Mesendoderm (in vitro differentiated cells): ENCODE measurements at regions not wholly inside any gene's neighbourhood (a gene's known extent, or its start where the extent isn't known, plus 50 kb on each side); places are given as distances from the start of the nearest gene placed in this dataset.
"Not testable (repeated sequence)": the region's sequence is repeated elsewhere in the genome, so short reads cannot be mapped to it uniquely, and the experiment has no call there.

ENCODE experiments used
- DNase-seq: peaks from one replicate; pipeline ENCODE4 v3.0.0; 2013
- H2AK5ac ChIP-seq: 2 replicates; pipeline ENCODE4 v1.6.1; 2013; ENCODE audit warnings: low read length, inconsistent platforms
- H2BK120ac ChIP-seq: 2 replicates; pipeline ENCODE4 v1.6.1; 2013; ENCODE audit warnings: low read depth, mild to moderate bottlenecking, low read length, moderate library complexity, mixed read lengths
- H2BK15ac ChIP-seq: replicated peaks from 2 replicates; pipeline ENCODE4 v1.6.1; 2013; ENCODE audit warnings: low read depth, mild to moderate bottlenecking, moderate library complexity
- H2BK5ac ChIP-seq: 2 replicates; pipeline ENCODE4 v1.6.1; 2013; ENCODE audit warnings: low read length, inconsistent platforms
- H3K18ac ChIP-seq: 2 replicates; pipeline ENCODE4 v1.6.1; 2013; ENCODE audit warnings: mild to moderate bottlenecking, low read length, mixed read lengths
- H3K23ac ChIP-seq: one replicate; pipeline ENCODE4 v1.6.1; 2013; ENCODE audit warnings: low read length
- H3K27ac ChIP-seq: 2 replicates; pipeline ENCODE4 v1.5.1; 2013; ENCODE audit warnings: low read depth, mild to moderate bottlenecking, inconsistent platforms, low read length, moderate library complexity
- H3K27me3 ChIP-seq: 2 replicates; pipeline ENCODE4 v1.6.1; 2013; ENCODE audit warnings: low read length, control low read depth, mild to moderate bottlenecking, inconsistent platforms; ENCODE audit not compliant: insufficient read depth, poor library complexity
- H3K36me3 ChIP-seq: 2 replicates; pipeline ENCODE4 v1.6.1; 2013; ENCODE audit warnings: low read length, inconsistent platforms; ENCODE audit not compliant: control insufficient read depth, insufficient read depth
- H3K4ac ChIP-seq: one replicate; pipeline ENCODE4 v1.6.1; 2013; ENCODE audit warnings: low read depth, mild to moderate bottlenecking, low read length, moderate library complexity
- H3K4me1 ChIP-seq: 2 replicates; pipeline ENCODE4 v1.6.1; 2013; ENCODE audit warnings: low read depth, low read length, inconsistent platforms; ENCODE audit not compliant: control insufficient read depth
- H3K4me2 ChIP-seq: 2 replicates; pipeline ENCODE4 v1.6.1; 2013; ENCODE audit warnings: low read length
- H3K4me3 ChIP-seq: 2 replicates; pipeline ENCODE4 v1.5.1; 2013; ENCODE audit warnings: mild to moderate bottlenecking, low read length
- H3K56ac ChIP-seq: one replicate; pipeline ENCODE4 v1.6.1; 2013; ENCODE audit warnings: low read length
- H3K79me1 ChIP-seq: 2 replicates; pipeline ENCODE4 v1.6.1; 2013; ENCODE audit warnings: low read length, inconsistent platforms
- H3K79me2 ChIP-seq: 2 replicates; pipeline ENCODE4 v1.6.1; 2013; ENCODE audit warnings: mild to moderate bottlenecking, low read length; ENCODE audit not compliant: control insufficient read depth, insufficient read depth
- H3K9ac ChIP-seq: 2 replicates; pipeline ENCODE4 v1.6.1; 2013; ENCODE audit warnings: low read length, inconsistent platforms
- H4K5ac ChIP-seq: one replicate; pipeline ENCODE4 v1.6.1; 2013; ENCODE audit warnings: low read length
- H4K8ac ChIP-seq: one replicate; pipeline ENCODE4 v1.6.1; 2013; ENCODE audit warnings: low read depth, mild to moderate bottlenecking, control low read depth, low read length, moderate library complexity
- WGBS: extraction: QIAGEN DNeasy Blood & Tissue Kit; methylation state at CpG from one replicate; pipeline ENCODE4 v1.1.7; 2013; ENCODE audit warnings: low lambda C conversion rate, missing lambda C conversion rate; ENCODE audit not compliant: insufficient coverage; ENCODE audit errors: extremely low coverage; 5-methylcytosine and 5-hydroxymethylcytosine counted together

- Histone ChIP-seq H2BK15ac (no peak overlapping the region), H3K4me1 (no peaks in the 10 kb centered on the region), H3K36me3 (no peaks in the 10 kb centered on the region), H3K4me2 (no peak overlapping the region), H3K4ac (no peak overlapping the region), H3K4me3 (no peak overlapping the region), H3K79me2 (no peaks in the 10 kb centered on the region), H2AK5ac (no peak overlapping the region), H3K9ac (no peak overlapping the region), H4K5ac (no peak overlapping the region), H3K79me1 (no peaks in the 10 kb centered on the region), H3K27me3 (no peaks in the 10 kb centered on the region), H4K8ac (no peak overlapping the region), H3K18ac (no peak overlapping the region), H3K23ac (no peak overlapping the region), H2BK120ac (no peak overlapping the region), H3K56ac (no peak overlapping the region), H2BK5ac (no peak overlapping the region), H3K27ac (no peak overlapping the region)
- no peak for DNase-seq
- no CpG with 5 or more reads among the region's 3 CpGs for WGBS
Measured at GRCh38 chr12:74752215-74752614, 214.6 kb downstream of the ATXN7L3B start.

GRCh38 chr12:74770552-74770951 lies 232.9 kb downstream of the ATXN7L3B start:
- H2BK15ac ChIP-seq = no peak overlapping the region
- H3K4me2 ChIP-seq = no peak overlapping the region
- H2AK5ac ChIP-seq = no peak overlapping the region
- no peaks in the 10 kb centered on the region for H3K4me1 ChIP-seq
- no peak overlapping the region for H3K27ac ChIP-seq
- H3K79me1 ChIP-seq = no peaks in the 10 kb centered on the region
- H3K56ac ChIP-seq = no peak overlapping the region
- H4K5ac ChIP-seq = no peak overlapping the region
- H4K8ac ChIP-seq = no peak overlapping the region
- no peaks in the 10 kb centered on the region for H3K36me3 ChIP-seq
- H3K23ac ChIP-seq = no peak overlapping the region
- no peak for DNase-seq
- no peak overlapping the region for H3K18ac ChIP-seq
- H2BK120ac ChIP-seq = no peak overlapping the region
- no peak overlapping the region for H3K4me3 ChIP-seq
- H3K27me3 ChIP-seq = no peaks in the 10 kb centered on the region
- H3K79me2 ChIP-seq = no peaks in the 10 kb centered on the region
- H3K4ac ChIP-seq = no peak overlapping the region
- no peak overlapping the region for H2BK5ac ChIP-seq
- no peak overlapping the region for H3K9ac ChIP-seq

GRCh38 chr12:74775276-74775675 lies 237.6 kb downstream of the ATXN7L3B start:
- H4K5ac ChIP-seq = no peak overlapping the region
- H3K27ac ChIP-seq = no peak overlapping the region
- no peak for DNase-seq
- no peak overlapping the region for H2BK15ac ChIP-seq
- H3K23ac ChIP-seq = no peak overlapping the region
- H3K79me2 ChIP-seq = no peaks in the 10 kb centered on the region
- no CpG with 5 or more reads among the region's 1 CpG for WGBS
- no peak overlapping the region for H2AK5ac ChIP-seq
- H3K27me3 ChIP-seq = no peaks in the 10 kb centered on the region
- H2BK5ac ChIP-seq = no peak overlapping the region
- H4K8ac ChIP-seq = no peak overlapping the region
- no peak overlapping the region for H3K56ac ChIP-seq
- no peaks in the 10 kb centered on the region for H3K4me1 ChIP-seq
- no peaks in the 10 kb centered on the region for H3K36me3 ChIP-seq
- no peak overlapping the region for H3K18ac ChIP-seq
- no peak overlapping the region for H3K9ac ChIP-seq
- no peaks in the 10 kb centered on the region for H3K79me1 ChIP-seq
- H3K4me3 ChIP-seq = no peak overlapping the region
- no peak overlapping the region for H3K4me2 ChIP-seq
- H2BK120ac ChIP-seq = no peak overlapping the region
- H3K4ac ChIP-seq = no peak overlapping the region

- no peaks in the 10 kb centered on the region for H3K79me1 ChIP-seq
- H3K18ac ChIP-seq = no peak overlapping the region
- no peak overlapping the region for H3K4me3 ChIP-seq
- H3K27ac ChIP-seq = no peak overlapping the region
- no peaks in the 10 kb centered on the region for H3K36me3 ChIP-seq
- no peak overlapping the region for H3K4ac ChIP-seq
- H3K4me1 ChIP-seq = no peaks in the 10 kb centered on the region
- no peak overlapping the region for H4K5ac ChIP-seq
- H2BK15ac ChIP-seq = no peak overlapping the region
- no peak overlapping the region for H2BK5ac ChIP-seq
- no peak overlapping the region for H3K23ac ChIP-seq
- no peak overlapping the region for H3K9ac ChIP-seq
- DNase-seq = no peak
- no peak overlapping the region for H3K4me2 ChIP-seq
- H3K27me3 ChIP-seq = no peaks in the 10 kb centered on the region
- H3K79me2 ChIP-seq = no peaks in the 10 kb centered on the region
- no peak overlapping the region for H3K56ac ChIP-seq
- H2BK120ac ChIP-seq = no peak overlapping the region
- no peak overlapping the region for H4K8ac ChIP-seq
- no peak overlapping the region for H2AK5ac ChIP-seq
- WGBS = no CpG with 5 or more reads among the region's 7 CpGs
Measured at GRCh38 chr12:74776378-74776777, 238.7 kb downstream of the ATXN7L3B start.

- no peak overlapping the region for H3K18ac ChIP-seq
- H3K27ac ChIP-seq = no peak overlapping the region
- H3K9ac ChIP-seq = no peak overlapping the region
- no peak for DNase-seq
- no peaks in the 10 kb centered on the region for H3K79me2 ChIP-seq
- H2BK15ac ChIP-seq = no peak overlapping the region
- H2BK5ac ChIP-seq = no peak overlapping the region
- no peaks in the 10 kb centered on the region for H3K36me3 ChIP-seq
- no peak overlapping the region for H3K23ac ChIP-seq
- H3K4me3 ChIP-seq = no peak overlapping the region
- H4K5ac ChIP-seq = no peak overlapping the region
- no peak overlapping the region for H3K4ac ChIP-seq
- H3K79me1 ChIP-seq = no peaks in the 10 kb centered on the region
- no peak overlapping the region for H2AK5ac ChIP-seq
- H3K4me2 ChIP-seq = no peak overlapping the region
- H3K4me1 ChIP-seq = no peaks in the 10 kb centered on the region
- no peak overlapping the region for H2BK120ac ChIP-seq
- H3K56ac ChIP-seq = no peak overlapping the region
- no CpG with 5 or more reads among the region's 2 CpGs for WGBS
- H4K8ac ChIP-seq = no peak overlapping the region
- H3K27me3 ChIP-seq = no peaks in the 10 kb centered on the region
Measured at GRCh38 chr12:74780182-74780849, 242.7 kb downstream of the ATXN7L3B start.

- H2BK120ac ChIP-seq, H3K27ac ChIP-seq, H3K23ac ChIP-seq, H3K27me3 ChIP-seq, H2BK5ac ChIP-seq, H3K56ac ChIP-seq, H2AK5ac ChIP-seq, DNase-seq, H4K8ac ChIP-seq, H3K4me3 ChIP-seq, H3K4me1 ChIP-seq, H3K79me1 ChIP-seq, H3K9ac ChIP-seq, H3K4ac ChIP-seq, H3K36me3 ChIP-seq, H4K5ac ChIP-seq, H3K79me2 ChIP-seq, H2BK15ac ChIP-seq, H3K18ac ChIP-seq, H3K4me2 ChIP-seq: not testable (repeated sequence)
- no CpG with 5 or more reads among the region's 1 CpG for WGBS
Measured at GRCh38 chr12:74780850-74781241, 243.2 kb downstream of the ATXN7L3B start.
